ENCODE measurements at regions not wholly inside any gene's neighbourhood (a gene's known extent, or its start where the extent isn't known, plus 50 kb on each side); places are given as distances from the start of the nearest gene placed in this dataset.

- no peak for TF ChIP-seq EZH2 (IDR thresholded peaks at IDR 0.05; ENCODE audit: low read depth)
- no peak for TF ChIP-seq CTCF (conservative IDR thresholded peaks at IDR 0.05)
- no peaks in the 10 kb centered on the region for H3K9me2 ChIP-seq (ENCODE audit: insufficient read depth)
- H3K27ac ChIP-seq = no peak overlapping the region
- intact Hi-C loops (cut with micrococcal nuclease; ENCODE audit: unreplicated experiment) = no loop called here
- CTCF ChIA-PET = no interaction called here
- H3K27me3 ChIP-seq (ENCODE audit: insufficient read depth, low read depth) = peaks cover 76% of the 10 kb centered on the region
- H3K36me3 ChIP-seq (ENCODE audit: low read depth) = no peaks in the 10 kb centered on the region
- H2AFZ ChIP-seq = no peak overlapping the region
- no peaks in the 10 kb centered on the region for H4K20me1 ChIP-seq (ENCODE audit: insufficient read depth)
- no peak overlapping the region for H3K4me3 ChIP-seq
- BruUV-seq (replicated peaks) = no TSS peak
- H3K9me3 ChIP-seq (ENCODE audit: insufficient read depth, low read depth) = no peaks in the 10 kb centered on the region
- no peak overlapping the region for H3K4me2 ChIP-seq
- no peaks in the 10 kb centered on the region for H3K4me1 ChIP-seq (replicated peaks; ENCODE audit: insufficient read depth)
- no peaks in the 10 kb centered on the region for H3K79me2 ChIP-seq (ENCODE audit: low read depth)
- DNase-seq = no peak
- POLR2A ChIA-PET (ENCODE audit: unreplicated experiment) = no interaction called here
- H3F3A ChIP-seq (ENCODE audit: insufficient read depth, low read depth) = no peaks in the 10 kb centered on the region
Observed at GRCh38 chr1:38285807-38286530, 239.4 kb upstream of the POU3F1 start.

GRCh38 chr1:38284953-38285352, 238.4 kb upstream of the POU3F1 start:
- H3K36me3 ChIP-seq (ENCODE audit: low read depth) = no peaks in the 10 kb centered on the region
- no TSS peak for BruUV-seq (replicated peaks)
- no peaks in the 10 kb centered on the region for H4K20me1 ChIP-seq (ENCODE audit: insufficient read depth)
- H3K9me2 ChIP-seq (ENCODE audit: insufficient read depth) = no peaks in the 10 kb centered on the region
- no peaks in the 10 kb centered on the region for H3K79me2 ChIP-seq (ENCODE audit: low read depth)
- DNase-seq = no peak
- peaks cover 78% of the 10 kb centered on the region for H3K27me3 ChIP-seq (ENCODE audit: insufficient read depth, low read depth)
- H3K4me3 ChIP-seq = no peak overlapping the region
- no peaks in the 10 kb centered on the region for H3K4me1 ChIP-seq (replicated peaks; ENCODE audit: insufficient read depth)
- H3K4me2 ChIP-seq = no peak overlapping the region
- H2AFZ ChIP-seq = no peak overlapping the region
- TF ChIP-seq CTCF (conservative IDR thresholded peaks at IDR 0.05) = no peak
- no peak for TF ChIP-seq EZH2 (IDR thresholded peaks at IDR 0.05; ENCODE audit: low read depth)
- no peak overlapping the region for H3K27ac ChIP-seq
- CTCF ChIA-PET = no interaction called here
- intact Hi-C loops (cut with micrococcal nuclease; ENCODE audit: unreplicated experiment) = no loop called here
- H3K9me3 ChIP-seq (ENCODE audit: insufficient read depth, low read depth) = no peaks in the 10 kb centered on the region
- H3F3A ChIP-seq (ENCODE audit: insufficient read depth, low read depth) = no peaks in the 10 kb centered on the region
- POLR2A ChIA-PET (ENCODE audit: unreplicated experiment) = no interaction called here

- Histone ChIP-seq H3K27ac (no peak overlapping the region), H4K20me1 (ENCODE audit: insufficient read depth) (no peaks in the 10 kb centered on the region), H3K79me2 (ENCODE audit: low read depth) (no peaks in the 10 kb centered on the region), H3K27me3 (ENCODE audit: insufficient read depth, low read depth) (peaks cover 82% of the 10 kb centered on the region), H2AFZ (no peak overlapping the region), H3K4me3 (no peak overlapping the region), H3K4me2 (no peak overlapping the region), H3F3A (ENCODE audit: insufficient read depth, low read depth) (no peaks in the 10 kb centered on the region), H3K36me3 (ENCODE audit: low read depth) (no peaks in the 10 kb centered on the region), H3K4me1 (replicated peaks; ENCODE audit: insufficient read depth) (no peaks in the 10 kb centered on the region), H3K9me3 (ENCODE audit: insufficient read depth, low read depth) (no peaks in the 10 kb centered on the region), H3K9me2 (ENCODE audit: insufficient read depth) (no peaks in the 10 kb centered on the region)
- no peak for DNase-seq
- CTCF ChIA-PET = no interaction called here
- POLR2A ChIA-PET (ENCODE audit: unreplicated experiment) = no interaction called here
- no peak for TF ChIP-seq EZH2 (IDR thresholded peaks at IDR 0.05; ENCODE audit: low read depth)
- TF ChIP-seq CTCF (conservative IDR thresholded peaks at IDR 0.05) = no peak
- intact Hi-C loops (cut with micrococcal nuclease; ENCODE audit: unreplicated experiment) = no loop called here
- no TSS peak for BruUV-seq (replicated peaks)
Observed at GRCh38 chr1:38283696-38284470, 237.3 kb upstream of the POU3F1 start.

Measured in PC-9 (cell line).